ENCODE measurements at regions not wholly inside any gene's neighbourhood (a gene's known extent, or its start where the extent isn't known, plus 50 kb on each side); places are given as distances from the start of the nearest gene placed in this dataset.
"Not testable (repeated sequence)": the region's sequence is repeated elsewhere in the genome, so short reads cannot be mapped to it uniquely, and the experiment has no call there.

- DNase-seq (ENCODE audit: low read depth, low spot score) = no peak
- Mint-ChIP-seq H3K4me1 (peaks cover 25% of the 10 kb centered on the region), H3K27me3 (ENCODE audit: low read depth) (no peaks in the 10 kb centered on the region), H3K36me3 (ENCODE audit: low read depth) (peaks cover under 1% of the 10 kb centered on the region), H3K4me3 (no peak overlapping the region), H3K9me3 (peaks cover 3% of the 10 kb centered on the region), H3K27ac (ENCODE audit: unreplicated experiment) (no peak overlapping the region)
- TF ChIP-seq, protein P1, sequence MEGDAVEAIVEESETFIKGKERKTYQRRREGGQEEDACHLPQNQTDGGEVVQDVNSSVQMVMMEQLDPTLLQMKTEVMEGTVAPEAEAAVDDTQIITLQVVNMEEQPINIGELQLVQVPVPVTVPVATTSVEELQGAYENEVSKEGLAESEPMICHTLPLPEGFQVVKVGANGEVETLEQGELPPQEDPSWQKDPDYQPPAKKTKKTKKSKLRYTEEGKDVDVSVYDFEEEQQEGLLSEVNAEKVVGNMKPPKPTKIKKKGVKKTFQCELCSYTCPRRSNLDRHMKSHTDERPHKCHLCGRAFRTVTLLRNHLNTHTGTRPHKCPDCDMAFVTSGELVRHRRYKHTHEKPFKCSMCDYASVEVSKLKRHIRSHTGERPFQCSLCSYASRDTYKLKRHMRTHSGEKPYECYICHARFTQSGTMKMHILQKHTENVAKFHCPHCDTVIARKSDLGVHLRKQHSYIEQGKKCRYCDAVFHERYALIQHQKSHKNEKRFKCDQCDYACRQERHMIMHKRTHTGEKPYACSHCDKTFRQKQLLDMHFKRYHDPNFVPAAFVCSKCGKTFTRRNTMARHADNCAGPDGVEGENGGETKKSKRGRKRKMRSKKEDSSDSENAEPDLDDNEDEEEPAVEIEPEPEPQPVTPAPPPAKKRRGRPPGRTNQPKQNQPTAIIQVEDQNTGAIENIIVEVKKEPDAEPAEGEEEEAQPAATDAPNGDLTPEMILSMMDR (conservative IDR thresholded peaks at IDR 0.05) = no peak
These were observed 171.0 kb upstream of the CCN2 start for GRCh38 chr6:132122176-132122575.

DNA sequence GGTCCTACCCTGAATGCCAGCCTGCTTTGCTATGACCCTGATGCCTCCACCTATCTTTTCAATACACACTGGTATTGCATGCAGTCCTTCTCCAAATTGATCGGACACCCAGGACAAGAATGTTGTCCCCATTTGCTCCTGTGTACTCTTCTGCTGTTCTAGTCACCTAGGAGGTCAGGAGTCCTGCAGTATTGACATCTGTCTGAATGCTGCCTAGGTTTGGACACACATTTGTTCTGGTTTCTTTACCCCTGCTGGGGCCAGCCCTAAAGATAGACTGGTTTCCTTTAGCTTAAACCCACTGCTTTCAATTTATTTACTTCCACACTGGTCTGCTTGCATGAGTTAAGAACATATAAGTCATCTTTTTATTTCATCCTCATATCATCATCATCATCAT lies 167.0 kb upstream of the CCN2 start:
- peaks cover 22% of the 10 kb centered on the region for H3K4me1 Mint-ChIP-seq
- TF ChIP-seq, protein P1 (conservative IDR thresholded peaks at IDR 0.05) = no peak

DNA sequence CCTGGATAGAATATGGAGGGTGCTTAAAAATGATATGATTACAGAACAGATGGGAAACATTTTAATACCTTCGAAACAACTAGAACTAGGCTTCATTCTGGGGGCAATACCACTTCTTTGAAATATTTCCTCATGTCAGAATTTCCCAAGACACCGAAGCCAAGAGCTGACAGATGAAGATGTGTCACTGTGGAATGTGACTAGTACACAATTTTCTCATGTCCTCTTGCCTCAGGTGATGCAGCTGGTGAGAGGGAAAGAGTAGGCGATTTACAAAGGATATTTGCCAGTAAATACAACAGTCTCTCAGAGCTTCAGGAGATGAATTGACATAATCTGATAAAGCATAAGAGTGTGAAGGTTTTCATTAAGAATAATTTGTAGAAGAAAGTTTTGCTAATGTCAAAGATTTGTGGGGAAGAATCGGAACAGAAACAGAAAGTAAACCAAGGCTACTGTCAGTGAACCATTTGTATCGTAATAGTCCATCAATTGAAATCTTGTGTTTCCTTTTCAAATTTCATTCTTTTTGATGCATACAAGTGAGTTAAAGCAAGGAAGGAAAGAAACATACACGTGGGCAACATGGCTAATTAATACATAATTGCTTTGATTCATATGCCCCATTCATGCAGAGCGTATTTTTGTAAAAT lies 164.7 kb upstream of the CCN2 start:
- peaks cover 7% of the 10 kb centered on the region for H3K4me1 Mint-ChIP-seq
- peaks cover 2% of the 10 kb centered on the region for H3K9me3 Mint-ChIP-seq
- H3K4me3 Mint-ChIP-seq = no peak overlapping the region
- no peak overlapping the region for H3K27ac Mint-ChIP-seq (ENCODE audit: unreplicated experiment)
- H3K36me3 Mint-ChIP-seq (ENCODE audit: low read depth) = no peaks in the 10 kb centered on the region
- no peak for DNase-seq (ENCODE audit: low read depth, low spot score)
- H3K27me3 Mint-ChIP-seq (ENCODE audit: low read depth) = no peaks in the 10 kb centered on the region
- TF ChIP-seq, protein P1 (conservative IDR thresholded peaks at IDR 0.05) = no peak

More for the DNA sequence above, 167.0 kb upstream of the CCN2 start:
- no peak overlapping the region for H3K4me3 Mint-ChIP-seq
- H3K27me3 Mint-ChIP-seq (ENCODE audit: low read depth) = no peaks in the 10 kb centered on the region
- no peak for DNase-seq (ENCODE audit: low read depth, low spot score)
- H3K27ac Mint-ChIP-seq (ENCODE audit: unreplicated experiment) = no peak overlapping the region
- peaks cover 2% of the 10 kb centered on the region for H3K9me3 Mint-ChIP-seq
- no peaks in the 10 kb centered on the region for H3K36me3 Mint-ChIP-seq (ENCODE audit: low read depth)

GRCh38 chr6:132114201-132114825 lies 163.1 kb upstream of the CCN2 start:
- Mint-ChIP-seq H3K4me1 (peaks cover 7% of the 10 kb centered on the region), H3K9me3 (peaks cover 10% of the 10 kb centered on the region), H3K27me3 (ENCODE audit: low read depth) (no peaks in the 10 kb centered on the region), H3K36me3 (ENCODE audit: low read depth) (peaks cover 9% of the 10 kb centered on the region), H3K27ac (ENCODE audit: unreplicated experiment) (no peak overlapping the region), H3K4me3 (no peak overlapping the region)
- TF ChIP-seq, protein P1 (conservative IDR thresholded peaks at IDR 0.05) = no peak
- no peak for DNase-seq (ENCODE audit: low read depth, low spot score)

DNA sequence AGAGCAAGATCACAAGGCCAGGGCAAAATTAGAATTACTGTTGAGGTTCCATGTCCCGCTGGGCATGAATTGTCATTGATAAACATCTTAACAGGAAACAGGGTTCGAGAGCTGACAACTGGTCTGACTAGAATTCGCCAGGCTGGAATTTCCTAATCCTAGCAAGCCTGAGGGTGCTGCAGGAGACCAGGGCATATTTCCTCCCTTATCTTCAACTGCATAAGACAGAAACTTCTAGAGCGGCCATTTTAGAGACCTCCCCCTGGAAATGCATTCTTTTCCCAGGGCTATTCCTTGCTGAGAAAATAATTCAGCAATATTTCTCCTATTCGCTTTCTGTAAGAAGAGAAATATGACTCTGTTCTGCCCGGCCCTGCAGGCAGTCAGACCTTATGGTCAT lies 158.6 kb upstream of the CCN2 start:
- Mint-ChIP-seq H3K9me3 (peaks cover 21% of the 10 kb centered on the region), H3K36me3 (ENCODE audit: low read depth) (peaks cover 23% of the 10 kb centered on the region)
- H3K27ac Mint-ChIP-seq (ENCODE audit: unreplicated experiment); DNase-seq (ENCODE audit: low read depth, low spot score); H3K4me3 Mint-ChIP-seq; H3K27me3 Mint-ChIP-seq (ENCODE audit: low read depth); H3K4me1 Mint-ChIP-seq: not testable (repeated sequence)

DNA sequence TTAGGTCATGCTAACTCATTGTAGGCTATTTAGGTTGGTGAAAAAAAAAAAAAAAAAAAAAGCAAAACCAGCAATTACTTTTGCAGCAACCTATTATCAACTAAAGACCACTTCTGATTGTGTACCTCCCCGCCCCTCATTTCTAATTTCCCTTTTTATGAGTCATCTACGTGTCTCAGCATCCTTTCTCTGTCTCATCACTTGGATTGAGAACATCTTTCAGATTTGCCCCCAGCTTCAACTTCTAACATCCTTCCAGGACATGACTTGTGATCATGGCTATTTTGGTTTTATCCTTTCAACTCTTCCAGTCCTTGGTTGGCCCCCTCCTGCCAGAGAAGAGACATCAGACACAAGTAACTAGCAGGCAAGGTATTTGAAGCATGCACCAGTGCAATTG lies 156.7 kb upstream of the CCN2 start:
- H3K4me3 Mint-ChIP-seq = no peak overlapping the region

More for the DNA sequence above, 156.7 kb upstream of the CCN2 start:
- peaks cover 24% of the 10 kb centered on the region for H3K9me3 Mint-ChIP-seq
- peaks cover 25% of the 10 kb centered on the region for H3K36me3 Mint-ChIP-seq (ENCODE audit: low read depth)
- no peak for DNase-seq (ENCODE audit: low read depth, low spot score)
- H3K4me1 Mint-ChIP-seq = no peaks in the 10 kb centered on the region
- TF ChIP-seq, protein P1 (conservative IDR thresholded peaks at IDR 0.05) = no peak
- no peak overlapping the region for H3K27ac Mint-ChIP-seq (ENCODE audit: unreplicated experiment)
- H3K27me3 Mint-ChIP-seq (ENCODE audit: low read depth) = no peaks in the 10 kb centered on the region

Data from neural crest cell (in vitro differentiated cells).